ENCODE measurements at regions not wholly inside any gene's neighbourhood (a gene's known extent, or its start where the extent isn't known, plus 50 kb on each side); places are given as distances from the start of the nearest gene placed in this dataset.

GRCh38 chr5:58071566-58071965 is 388.3 kb downstream of the PLK2 start:
- no peak overlapping the region for H3K4me3 ChIP-seq (ENCODE audit: low read depth, low read length)
- in situ Hi-C loops (cut with HindIII; ENCODE audit: low sequenced_read_pairs) = no loop called here
- DNase-seq (ENCODE audit: low read depth) = no peak
- no peak for TF ChIP-seq CTCF (IDR thresholded peaks at IDR 0.05; ENCODE audit: low read depth, low read length, missing control alignments)

GRCh38 chr5:58069846-58070245 is 390.0 kb downstream of the PLK2 start:
- no peak overlapping the region for H3K4me3 ChIP-seq (ENCODE audit: low read depth, low read length)
- TF ChIP-seq CTCF (IDR thresholded peaks at IDR 0.05; ENCODE audit: low read depth, low read length, missing control alignments) = no peak
- DNase-seq (ENCODE audit: low read depth) = no peak
- in situ Hi-C loops (cut with HindIII; ENCODE audit: low sequenced_read_pairs) = no loop called here

- TF ChIP-seq CTCF (IDR thresholded peaks at IDR 0.05; ENCODE audit: low read depth, low read length, missing control alignments) = no peak
- no peak for DNase-seq (ENCODE audit: low read depth)
- in situ Hi-C loops (cut with HindIII; ENCODE audit: low sequenced_read_pairs) = no loop called here
These were observed 390.7 kb downstream of the PLK2 start for GRCh38 chr5:58069016-58069705.

GRCh38 chr5:58066557-58066956 is 393.3 kb downstream of the PLK2 start:
- no peak overlapping the region for H3K4me3 ChIP-seq (ENCODE audit: low read depth, low read length)
- TF ChIP-seq CTCF (IDR thresholded peaks at IDR 0.05; ENCODE audit: low read depth, low read length, missing control alignments) = no peak
- DNase-seq (ENCODE audit: low read depth) = no peak
- in situ Hi-C loops (cut with HindIII; ENCODE audit: low sequenced_read_pairs) = no loop called here

More at GRCh38 chr5:58069016-58069705, 390.7 kb downstream of the PLK2 start:
- H3K4me3 ChIP-seq (ENCODE audit: low read depth, low read length) = no peak overlapping the region

GRCh38 chr5:58066076-58066475 is 393.8 kb downstream of the PLK2 start:
- no peak for DNase-seq (ENCODE audit: low read depth)
- TF ChIP-seq CTCF (IDR thresholded peaks at IDR 0.05; ENCODE audit: low read depth, low read length, missing control alignments) = no peak
- in situ Hi-C loops (cut with HindIII; ENCODE audit: low sequenced_read_pairs) = no loop called here
- H3K4me3 ChIP-seq (ENCODE audit: low read depth, low read length) = no peak overlapping the region

GRCh38 chr5:58064801-58065200 is 395.1 kb downstream of the PLK2 start:
- DNase-seq (ENCODE audit: low read depth) = no peak
- no peak overlapping the region for H3K4me3 ChIP-seq (ENCODE audit: low read depth, low read length)
- TF ChIP-seq CTCF (IDR thresholded peaks at IDR 0.05; ENCODE audit: low read depth, low read length, missing control alignments) = no peak
- in situ Hi-C loops (cut with HindIII; ENCODE audit: low sequenced_read_pairs) = no loop called here
